Karpas-422 (cell line): ENCODE measurements at regions not wholly inside any gene's neighbourhood (a gene's known extent, or its start where the extent isn't known, plus 50 kb on each side); places are given as distances from the start of the nearest gene placed in this dataset.

Experiments used
- DNase-seq: peaks from one replicate; pipeline ENCODE4 v3.0.0-alpha.2; 2015
- H2AFZ ChIP-seq: fragments of 200-600 bp; sonication (generic); 2 replicates; pipeline ENCODE4 v1.6.1; 2014; ENCODE audit warnings: antibody characterized with exemption, low read length, mixed read lengths
- H3K27ac ChIP-seq: fragments of 200-600 bp; sonication (generic); 2 replicates; pipeline ENCODE4 v1.5.1; 2014; ENCODE audit warnings: mild to moderate bottlenecking, low read length, moderate library complexity
- H3K27me3 ChIP-seq: fragments of 200-600 bp; sonication (generic); 2 replicates; pipeline ENCODE4 v1.6.1; 2014; ENCODE audit warnings: low read length, mixed read lengths
- H3K36me3 ChIP-seq: fragments of 200-600 bp; sonication (generic); 2 replicates; pipeline ENCODE4 v1.6.1; 2014; ENCODE audit warnings: low read length, mixed read lengths; ENCODE audit not compliant: insufficient read depth
- H3K4me1 ChIP-seq: fragments of 200-600 bp; sonication (generic); 2 replicates; pipeline ENCODE4 v1.6.1; 2014; ENCODE audit warnings: mild to moderate bottlenecking, low read length, mixed read lengths
- H3K4me2 ChIP-seq: fragments of 200-600 bp; sonication (generic); 2 replicates; pipeline ENCODE4 v1.6.1; 2014; ENCODE audit warnings: low read length, low read depth, mild to moderate bottlenecking; ENCODE audit not compliant: poor library complexity, severe bottlenecking
- H3K4me3 ChIP-seq: fragments of 200-600 bp; sonication (generic); 2 replicates; pipeline ENCODE4 v1.5.1; 2014; ENCODE audit warnings: mild to moderate bottlenecking, antibody characterized with exemption, low read length, mixed read lengths
- H3K79me2 ChIP-seq: fragments of 200-600 bp; sonication (generic); 2 replicates; pipeline ENCODE4 v1.6.1; 2014; ENCODE audit warnings: mild to moderate bottlenecking, low read length, mixed read lengths
- H3K9ac ChIP-seq: fragments of 200-600 bp; sonication (generic); 2 replicates; pipeline ENCODE4 v1.6.0; 2014; ENCODE audit warnings: low read length
- H3K9me2 ChIP-seq: fragments of 200-600 bp; sonication (generic), shearing (Covaris generic); replicated peaks from 2 replicates; pipeline ENCODE4 v1.6.0; 2014; ENCODE audit warnings: mild to moderate bottlenecking, low read length, moderate library complexity; ENCODE audit not compliant: insufficient read depth
- H3K9me3 ChIP-seq: fragments of 300-700, 200-600 bp; sonication (generic); 2 replicates; pipeline ENCODE4 v1.6.1; 2014; ENCODE audit warnings: low read length, mixed read lengths
- H4K20me1 ChIP-seq: fragments of 200-600 bp; sonication (generic); 2 replicates; pipeline ENCODE4 v1.6.1; 2014; ENCODE audit warnings: mild to moderate bottlenecking, antibody characterized with exemption, low read length, low read depth; ENCODE audit not compliant: insufficient read depth

DNA sequence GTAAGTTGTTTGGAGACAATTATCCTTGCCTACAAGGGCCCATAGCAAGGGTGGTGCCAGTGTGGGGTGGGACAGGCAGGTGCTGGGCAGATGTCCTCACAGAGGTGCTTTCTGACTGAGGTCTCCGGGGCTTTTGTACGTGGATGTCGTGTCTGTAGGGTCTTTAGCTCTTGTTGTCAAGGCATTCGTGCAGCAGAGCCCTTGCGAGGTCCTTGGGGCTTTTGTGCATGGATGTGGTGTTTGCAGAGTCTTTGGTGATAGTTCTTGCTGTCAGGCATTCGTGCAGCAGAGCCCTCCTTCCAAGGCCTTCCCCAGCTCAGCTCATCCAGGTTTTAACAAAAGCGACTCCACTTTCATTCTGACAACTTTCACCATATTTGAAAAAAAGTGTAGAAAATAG, 116.0 kb upstream of the TMEM18 start:
- no peak for DNase-seq
- Histone ChIP-seq H3K4me3 (no peak overlapping the region), H3K36me3 (no peaks in the 10 kb centered on the region), H3K27me3 (no peaks in the 10 kb centered on the region), H4K20me1 (no peaks in the 10 kb centered on the region), H3K4me1 (peaks cover 13% of the 10 kb centered on the region), H3K79me2 (no peaks in the 10 kb centered on the region), H3K9ac (no peak overlapping the region), H3K9me2 (no peaks in the 10 kb centered on the region), H3K27ac (no peak overlapping the region), H3K9me3 (no peaks in the 10 kb centered on the region), H2AFZ (no peak overlapping the region), H3K4me2 (no peak overlapping the region)

DNA sequence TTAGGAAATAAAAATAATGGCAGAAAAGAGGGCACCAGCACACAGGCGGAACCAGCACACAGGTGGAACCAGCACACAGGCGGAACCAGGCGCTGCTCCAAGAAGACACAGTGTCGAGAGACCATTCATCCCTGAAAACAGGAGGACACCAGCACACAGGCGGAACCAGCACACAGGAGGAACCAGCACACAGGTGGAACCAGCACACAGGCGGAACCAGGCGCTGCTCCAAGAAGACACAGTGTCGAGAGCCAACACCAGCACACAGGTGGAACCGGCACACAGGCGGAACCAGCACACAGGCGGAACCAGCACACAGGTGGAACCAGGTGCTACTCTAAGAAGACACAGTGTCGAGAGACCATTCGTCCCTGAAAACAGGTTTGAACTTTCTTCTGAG, 115.5 kb upstream of the TMEM18 start:
- no peaks in the 10 kb centered on the region for H4K20me1 ChIP-seq
- no peak overlapping the region for H3K4me3 ChIP-seq
- H3K9me3 ChIP-seq: no peaks in the 10 kb centered on the region
- no peaks in the 10 kb centered on the region for H3K27me3 ChIP-seq
- peaks cover 13% of the 10 kb centered on the region for H3K4me1 ChIP-seq
- H3K27ac ChIP-seq: no peak overlapping the region
- H3K4me2 ChIP-seq: no peak overlapping the region
- H3K79me2 ChIP-seq: no peaks in the 10 kb centered on the region
- H3K9me2 ChIP-seq: no peaks in the 10 kb centered on the region
- H2AFZ ChIP-seq: no peak overlapping the region
- DNase-seq: no peak
- no peaks in the 10 kb centered on the region for H3K36me3 ChIP-seq
- H3K9ac ChIP-seq: no peak overlapping the region

DNA sequence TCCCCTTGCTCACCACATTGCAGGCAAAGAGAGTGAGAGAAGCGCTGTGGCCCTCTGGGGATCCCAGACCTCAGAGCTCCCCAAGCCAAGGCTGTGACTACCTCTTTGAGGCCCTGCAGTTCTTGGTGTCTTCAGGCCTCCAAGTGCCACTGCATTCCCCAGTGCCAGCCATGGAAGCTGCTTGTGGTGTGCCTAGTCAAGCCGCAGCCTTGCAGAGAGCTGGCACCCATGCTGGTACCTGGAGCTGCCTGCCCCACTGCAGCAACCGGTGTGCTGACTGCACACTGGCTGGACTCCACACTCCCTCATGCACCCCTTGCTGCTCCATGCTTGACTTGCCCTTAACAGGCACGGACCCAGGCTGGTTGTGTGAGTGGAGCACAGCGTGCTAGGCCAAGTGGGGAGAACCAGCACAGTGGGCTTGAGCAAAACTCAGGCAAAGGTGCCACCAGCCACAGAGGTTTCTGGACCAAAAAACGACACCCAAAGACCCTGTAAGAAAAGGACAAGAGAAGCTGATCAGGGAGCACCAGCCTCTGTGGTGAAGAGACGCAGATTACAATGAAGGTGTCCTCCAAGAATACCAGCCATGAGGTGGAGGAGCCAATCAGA, 113.5 kb upstream of the TMEM18 start:
- H3K4me1 ChIP-seq: peaks cover 20% of the 10 kb centered on the region
- no peaks in the 10 kb centered on the region for H3K9me3 ChIP-seq
- no peak overlapping the region for H3K4me3 ChIP-seq
- H2AFZ ChIP-seq: no peak overlapping the region
- no peak overlapping the region for H3K27ac ChIP-seq
- H3K27me3 ChIP-seq: no peaks in the 10 kb centered on the region
- DNase-seq: no peak
- no peak overlapping the region for H3K4me2 ChIP-seq
- H3K9ac ChIP-seq: no peak overlapping the region
- no peaks in the 10 kb centered on the region for H3K36me3 ChIP-seq
- H3K9me2 ChIP-seq: no peaks in the 10 kb centered on the region
- H4K20me1 ChIP-seq: no peaks in the 10 kb centered on the region
- no peaks in the 10 kb centered on the region for H3K79me2 ChIP-seq

DNA sequence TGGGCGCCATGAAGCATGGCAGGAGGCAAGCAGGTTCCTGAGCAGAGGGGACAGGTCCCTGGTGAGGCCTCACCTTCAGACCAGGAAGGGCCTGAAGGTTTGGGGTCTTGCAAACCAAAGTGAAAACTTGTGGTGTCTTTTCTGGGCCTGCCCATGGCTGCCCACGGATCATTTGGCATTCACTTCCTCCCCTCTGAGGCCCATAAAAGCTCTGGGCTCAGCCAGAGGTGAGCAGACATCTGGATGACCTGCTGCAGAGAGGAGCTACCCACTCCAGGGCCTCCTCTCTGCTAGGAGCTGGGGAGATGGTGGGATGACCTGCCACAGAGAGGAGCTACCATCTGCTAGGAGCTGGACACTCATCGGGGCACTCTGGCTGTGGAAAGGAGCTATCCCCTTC, 112.9 kb upstream of the TMEM18 start:
- H3K9me2 ChIP-seq: no peaks in the 10 kb centered on the region
- no peak overlapping the region for H2AFZ ChIP-seq
- DNase-seq: no peak
- no peak overlapping the region for H3K9ac ChIP-seq
- no peak overlapping the region for H3K4me2 ChIP-seq
- no peak overlapping the region for H3K27ac ChIP-seq
- H3K27me3 ChIP-seq: no peaks in the 10 kb centered on the region
- no peaks in the 10 kb centered on the region for H3K9me3 ChIP-seq
- H3K4me3 ChIP-seq: no peak overlapping the region
- H3K79me2 ChIP-seq: no peaks in the 10 kb centered on the region
- H3K36me3 ChIP-seq: no peaks in the 10 kb centered on the region
- peaks cover 20% of the 10 kb centered on the region for H3K4me1 ChIP-seq
- H4K20me1 ChIP-seq: no peaks in the 10 kb centered on the region

DNA sequence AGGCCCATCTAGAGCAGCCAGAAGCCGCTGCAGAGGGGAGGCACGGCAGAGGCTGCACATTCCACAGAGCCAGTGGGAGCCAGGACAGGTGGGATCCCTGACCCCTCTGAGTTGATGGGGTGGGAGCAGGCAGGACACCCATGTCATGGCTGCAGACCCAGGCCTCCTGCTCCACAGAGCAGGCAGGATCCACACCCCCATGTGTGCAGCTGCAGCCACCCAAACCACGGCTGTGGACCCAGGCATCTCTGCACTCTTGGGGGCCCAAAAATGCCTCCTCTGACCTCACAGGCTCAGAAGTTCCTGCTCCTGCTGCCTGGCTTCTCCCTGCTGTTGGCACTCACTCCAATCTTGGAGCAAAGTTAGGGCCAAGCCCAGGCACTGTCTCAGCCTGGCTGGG, 112.3 kb upstream of the TMEM18 start:
- no peak overlapping the region for H3K27ac ChIP-seq
- no peak overlapping the region for H2AFZ ChIP-seq
- no peaks in the 10 kb centered on the region for H3K79me2 ChIP-seq
- no peaks in the 10 kb centered on the region for H4K20me1 ChIP-seq
- peaks cover 20% of the 10 kb centered on the region for H3K4me1 ChIP-seq
- H3K36me3 ChIP-seq: no peaks in the 10 kb centered on the region
- no peak overlapping the region for H3K9ac ChIP-seq
- no peak overlapping the region for H3K4me3 ChIP-seq
- no peaks in the 10 kb centered on the region for H3K27me3 ChIP-seq
- no peaks in the 10 kb centered on the region for H3K9me2 ChIP-seq
- H3K9me3 ChIP-seq: no peaks in the 10 kb centered on the region
- no peak for DNase-seq
- no peak overlapping the region for H3K4me2 ChIP-seq

DNA sequence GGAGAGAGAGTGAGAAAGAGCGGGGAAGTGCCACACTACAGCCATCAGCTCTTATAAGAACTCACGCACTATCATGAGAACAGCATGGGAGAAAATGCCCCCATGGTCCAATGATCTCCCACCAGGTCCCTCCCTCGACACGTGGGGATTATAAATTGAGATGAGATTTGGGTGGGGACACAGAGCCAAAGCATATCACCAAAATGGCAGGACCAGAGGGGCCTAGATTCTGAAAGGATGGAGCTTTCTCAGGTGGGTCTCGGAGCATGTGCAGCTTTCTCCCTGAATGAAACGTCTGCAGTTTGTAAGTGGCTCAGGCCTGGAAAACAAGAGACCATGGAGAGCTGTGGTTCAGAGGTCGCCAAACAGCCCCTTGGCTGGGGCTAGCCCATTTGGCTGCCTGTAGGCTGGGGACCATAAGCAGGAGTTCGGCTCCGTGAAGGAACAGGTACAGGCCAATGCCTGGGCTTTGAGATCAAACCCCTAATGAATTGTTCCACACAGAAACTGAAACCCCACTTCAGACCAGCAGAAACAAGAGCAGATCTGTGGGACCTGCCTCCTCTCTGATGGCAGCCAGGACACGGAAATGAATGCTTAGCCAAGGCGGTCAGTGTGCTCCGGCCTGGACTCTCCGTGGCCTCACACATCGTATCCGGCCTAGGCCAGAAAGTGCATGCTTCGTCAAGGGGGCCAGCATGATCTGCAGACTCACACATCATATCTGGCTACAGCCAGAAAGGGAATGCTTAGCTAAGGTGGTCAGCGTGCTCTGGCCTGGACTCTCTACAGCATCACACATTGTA, 111.2 kb upstream of the TMEM18 start:
- Histone ChIP-seq H2AFZ (no peak overlapping the region), H3K4me3 (no peak overlapping the region), H3K27me3 (no peaks in the 10 kb centered on the region), H3K27ac (no peak overlapping the region), H3K79me2 (no peaks in the 10 kb centered on the region), H3K9me2 (no peaks in the 10 kb centered on the region), H3K4me2 (no peak overlapping the region), H4K20me1 (no peaks in the 10 kb centered on the region), H3K36me3 (no peaks in the 10 kb centered on the region), H3K9ac (no peak overlapping the region), H3K9me3 (no peaks in the 10 kb centered on the region), H3K4me1 (peaks cover 10% of the 10 kb centered on the region)
- DNase-seq: no peak

DNA sequence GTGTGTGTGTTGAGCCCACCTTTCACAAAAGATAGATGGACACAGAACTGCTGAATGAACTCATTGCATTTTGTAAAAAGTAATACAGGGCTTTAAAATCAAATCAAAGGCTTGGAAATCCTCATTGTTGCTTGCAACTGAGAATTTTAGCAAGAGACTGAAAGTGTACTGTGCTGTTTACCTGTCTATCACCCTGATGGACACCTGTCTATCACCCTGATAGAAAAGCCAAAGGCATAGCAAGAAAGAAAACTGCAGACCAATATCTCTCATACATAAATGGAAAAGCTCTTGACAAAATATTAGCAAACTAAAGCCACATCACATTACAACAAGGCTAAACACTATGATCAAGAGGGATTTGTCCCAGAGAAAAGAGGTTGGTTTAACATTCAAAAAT, 107.5 kb upstream of the TMEM18 start:
- Histone ChIP-seq H3K27me3 (no peaks in the 10 kb centered on the region), H3K9ac (no peak overlapping the region), H3K9me2 (no peaks in the 10 kb centered on the region), H3K9me3 (no peaks in the 10 kb centered on the region), H3K79me2 (no peaks in the 10 kb centered on the region), H3K4me2 (no peak overlapping the region), H2AFZ (no peak overlapping the region), H3K27ac (no peak overlapping the region), H3K36me3 (no peaks in the 10 kb centered on the region), H3K4me1 (peaks cover 7% of the 10 kb centered on the region), H3K4me3 (no peak overlapping the region), H4K20me1 (no peaks in the 10 kb centered on the region)
- DNase-seq: no peak

DNA sequence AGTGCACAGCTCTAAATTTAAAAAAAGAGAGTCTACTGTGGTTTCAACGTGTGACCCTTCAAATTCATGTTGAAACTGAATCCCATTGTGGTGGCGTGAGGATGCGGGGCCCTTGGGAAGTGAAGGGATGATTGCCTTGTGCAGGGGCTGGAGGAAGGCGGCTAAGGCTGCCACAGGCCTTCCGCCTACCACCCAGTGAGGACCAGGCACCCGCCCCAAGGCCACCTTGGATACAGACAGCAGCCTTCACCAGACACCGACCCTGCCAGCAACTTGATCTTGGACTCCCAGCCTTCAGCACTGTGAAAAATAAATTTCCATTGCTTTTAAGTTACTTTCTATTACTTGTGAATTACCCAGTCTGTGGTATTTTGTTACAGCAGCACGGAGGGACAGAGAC, 103.4 kb upstream of the TMEM18 start:
- Histone ChIP-seq H3K4me2 (no peak overlapping the region), H3K9ac (no peak overlapping the region), H3K9me2 (no peaks in the 10 kb centered on the region), H3K4me1 (no peaks in the 10 kb centered on the region), H4K20me1 (no peaks in the 10 kb centered on the region), H2AFZ (no peak overlapping the region), H3K9me3 (no peaks in the 10 kb centered on the region), H3K27ac (no peak overlapping the region), H3K79me2 (no peaks in the 10 kb centered on the region), H3K4me3 (no peak overlapping the region), H3K27me3 (no peaks in the 10 kb centered on the region), H3K36me3 (no peaks in the 10 kb centered on the region)
- DNase-seq: no peak
